BJ (cell line): ENCODE measurements at regions not wholly inside any gene's neighbourhood (a gene's known extent, or its start where the extent isn't known, plus 50 kb on each side); places are given as distances from the start of the nearest gene placed in this dataset.

Experiments
- CTCF ChIA-PET: fragments of 350-600 bp; formaldehyde crosslinking; extraction: SDS; loops from one replicate; lab custom pipeline; 2021; ENCODE audit warnings: antibody characterized with exemption, inconsistent platforms; lab: Yijun Ruan, JAX
- POLR2A ChIA-PET: fragments of 300-600 bp; sonication (Branson Sonifier 250); formaldehyde crosslinking; extraction: SDS; loops from one replicate; lab custom pipeline; 2021; ENCODE audit warnings: antibody characterized with exemption; lab: Charles Lee
- DNase-seq: peaks from one replicate; pipeline ENCODE4 v3.0.0-alpha.2; 2011; ENCODE audit warnings: low read depth
- H3K27me3 ChIP-seq: 2 replicates; pipeline ENCODE4 v1.6.0; 2011; ENCODE audit warnings: low read length; ENCODE audit not compliant: control insufficient read depth, insufficient read depth
- H3K36me3 ChIP-seq: 2 replicates; pipeline ENCODE4 v1.5.1; 2011; ENCODE audit warnings: low read length; ENCODE audit not compliant: control insufficient read depth, insufficient read depth
- H3K4me3 ChIP-seq: 2 replicates; pipeline ENCODE4 v1.5.1; 2011; ENCODE audit warnings: low read depth, mild to moderate bottlenecking, control low read depth, low read length
- CTCF ChIP-seq: IDR thresholded peaks from 2 replicates; pipeline ENCODE4 v1.5.1; 2011; ENCODE audit warnings: low read depth, mild to moderate bottlenecking, control low read depth, inconsistent platforms, low read length, moderate library complexity; ENCODE audit not compliant: insufficient read depth

- H3K27me3 ChIP-seq = no peaks in the 10 kb centered on the region
- H3K4me3 ChIP-seq = no peak overlapping the region
- TF ChIP-seq CTCF = no peak
- no peaks in the 10 kb centered on the region for H3K36me3 ChIP-seq
- no peak for DNase-seq
- POLR2A ChIA-PET = no interaction called here
- CTCF ChIA-PET = no interaction called here
These were observed 212.8 kb upstream of the SYT1 start for GRCh38 chr12:78651755-78652154.

- Histone ChIP-seq H3K36me3 (no peaks in the 10 kb centered on the region), H3K4me3 (no peak overlapping the region), H3K27me3 (no peaks in the 10 kb centered on the region)
- POLR2A ChIA-PET = no interaction called here
- no peak for DNase-seq
- CTCF ChIA-PET = interaction anchor here (1.5 kb wide), 1 partner anchor 9 kb away, joined by 3 read pairs; no protein-coding TSS in a partner anchor
- no peak for TF ChIP-seq CTCF
These were observed 198.0 kb upstream of the SYT1 start for GRCh38 chr12:78666584-78666983.

GRCh38 chr12:78671295-78671694 is 193.3 kb upstream of the SYT1 start:
- no peaks in the 10 kb centered on the region for H3K36me3 ChIP-seq
- no peaks in the 10 kb centered on the region for H3K27me3 ChIP-seq
- TF ChIP-seq CTCF = no peak
- DNase-seq = no peak
- ChIA-PET POLR2A (no interaction called here), CTCF (no interaction called here)
- H3K4me3 ChIP-seq = no peak overlapping the region

DNA sequence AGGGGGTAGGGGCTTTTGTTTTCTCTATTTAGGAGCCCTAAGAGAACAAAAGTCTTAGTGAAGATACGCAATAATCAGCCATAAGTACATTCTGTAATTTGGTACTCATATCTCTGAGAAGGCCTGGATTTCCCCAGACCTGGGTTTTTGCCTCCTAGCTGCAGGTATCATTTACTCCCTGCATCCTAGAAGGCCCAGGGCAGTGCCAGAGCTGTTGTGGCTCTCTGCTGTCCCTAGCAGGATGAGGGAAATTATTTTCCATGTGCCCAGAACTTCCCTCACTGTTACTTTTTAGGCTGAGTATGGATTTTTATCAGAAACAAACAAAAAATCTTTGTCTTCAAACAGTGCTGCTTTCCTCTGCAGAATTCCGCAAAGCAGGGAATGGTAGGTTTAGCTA is 192.5 kb upstream of the SYT1 start:
- POLR2A ChIA-PET = no interaction called here
- Histone ChIP-seq H3K36me3 (no peaks in the 10 kb centered on the region), H3K27me3 (no peaks in the 10 kb centered on the region), H3K4me3 (no peak overlapping the region)
- CTCF ChIA-PET = interaction anchor here (1.0 kb wide), 1 partner anchor 12 kb away, joined by 3 read pairs; no protein-coding TSS in a partner anchor
- no peak for DNase-seq
- TF ChIP-seq CTCF = no peak

DNA sequence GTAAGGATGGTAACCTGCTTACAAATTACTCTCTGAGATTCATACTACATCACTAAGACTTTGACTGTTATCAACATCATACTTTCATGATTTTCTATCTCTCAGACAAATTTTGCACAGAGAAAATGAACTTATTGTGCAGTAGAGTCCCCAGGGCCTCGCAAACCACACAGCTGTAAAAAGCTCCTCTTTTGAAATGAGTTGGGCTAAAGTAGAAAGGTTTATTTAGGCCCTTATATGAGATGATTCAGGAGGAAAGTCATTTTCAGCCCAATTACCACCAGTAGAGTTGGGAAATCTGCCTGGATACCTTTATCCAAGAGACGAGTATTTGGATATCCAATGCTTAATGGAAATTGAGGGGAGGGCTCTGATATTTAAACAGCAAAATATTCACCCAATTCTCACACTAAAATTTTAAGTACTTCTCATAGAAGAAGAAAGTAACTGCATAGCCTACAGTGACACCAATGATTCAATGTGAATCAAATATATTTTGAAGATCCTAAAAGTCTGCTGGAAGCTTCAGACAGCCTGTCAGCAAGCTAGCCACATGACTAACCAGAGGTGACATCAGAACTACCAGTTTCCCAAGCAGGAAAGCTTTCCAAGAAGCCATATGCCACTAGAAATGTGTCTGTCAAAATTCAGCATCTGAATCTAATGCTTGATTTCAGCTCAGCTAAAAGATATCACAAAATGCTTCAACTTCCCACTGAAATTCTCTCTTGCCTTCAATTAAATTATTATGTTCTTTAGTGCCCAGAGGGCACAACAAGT is 190.1 kb upstream of the SYT1 start:
- DNase-seq = no peak
- POLR2A ChIA-PET = no interaction called here
- CTCF ChIA-PET = interaction anchor here (1.3 kb wide), 1 partner anchor 10 kb away, joined by 3 read pairs; no protein-coding TSS in a partner anchor

More for the DNA sequence above, 190.1 kb upstream of the SYT1 start:
- no peaks in the 10 kb centered on the region for H3K27me3 ChIP-seq
- no peaks in the 10 kb centered on the region for H3K36me3 ChIP-seq
- no peak overlapping the region for H3K4me3 ChIP-seq
- TF ChIP-seq CTCF = no peak
